ENCODE measurements at regions not wholly inside any gene's neighbourhood (a gene's known extent, or its start where the extent isn't known, plus 50 kb on each side); places are given as distances from the start of the nearest gene placed in this dataset.

GRCh38 chr5:88967633-88968585 is 84.9 kb upstream of the MEF2C start:
- H3K4me3 ChIP-seq (ENCODE audit: low read length) = no peak overlapping the region; the same call in 1 of the 2 replicates
- no peak for TF ChIP-seq ZNF274 (IDR thresholded peaks at IDR 0.05; ENCODE audit: low read depth, low read length)

DNA sequence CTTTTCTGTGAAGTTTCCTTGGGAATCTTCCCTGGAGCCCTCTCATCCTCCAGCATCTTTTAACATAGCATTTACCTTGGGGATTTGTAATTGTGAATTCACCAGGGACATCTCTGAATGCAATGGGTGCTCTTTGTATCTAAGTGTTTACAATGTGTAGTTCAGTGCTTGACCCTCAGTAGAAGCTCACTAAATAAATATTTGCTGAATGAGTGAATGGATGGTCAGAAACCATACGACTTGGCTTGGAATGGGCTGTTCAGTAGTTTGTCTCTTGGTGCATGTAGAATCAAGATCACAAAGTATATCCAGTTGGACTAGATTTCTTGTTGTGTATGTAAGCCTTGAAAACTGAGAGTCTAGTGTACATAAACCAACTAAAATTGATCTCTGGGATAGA is 81.8 kb upstream of the MEF2C start:
- TF ChIP-seq ZNF274 (IDR thresholded peaks at IDR 0.05; ENCODE audit: low read depth, low read length) = no peak

DNA sequence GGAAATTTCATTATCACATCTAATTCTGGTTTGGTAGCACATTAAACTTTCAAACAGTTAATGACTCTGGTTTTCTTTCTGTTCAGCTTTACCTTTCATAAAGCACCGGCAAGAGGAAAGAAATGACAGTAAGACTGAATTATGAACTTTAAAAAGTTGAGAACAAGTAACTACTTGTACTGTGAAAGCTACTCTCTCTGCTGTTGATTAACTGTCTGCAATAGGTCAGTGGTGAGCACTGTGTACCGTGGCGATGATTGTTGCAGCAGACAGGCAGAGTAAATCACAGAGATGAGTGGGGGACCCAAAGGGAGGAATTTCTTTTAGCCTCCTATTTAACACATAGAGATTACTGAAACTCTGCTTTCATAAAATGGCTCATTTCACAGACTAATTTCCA is 74.0 kb upstream of the MEF2C start:
- H3K4me3 ChIP-seq (ENCODE audit: low read length) = no peak overlapping the region
- TF ChIP-seq ZNF274 (IDR thresholded peaks at IDR 0.05; ENCODE audit: low read depth, low read length) = no peak

More for the DNA sequence above, 81.8 kb upstream of the MEF2C start:
- H3K4me3 ChIP-seq (ENCODE audit: low read length) = no peak overlapping the region

GRCh38 chr5:88956416-88956815 is 73.4 kb upstream of the MEF2C start:
- no peak overlapping the region for H3K4me3 ChIP-seq (ENCODE audit: low read length)
- no peak for TF ChIP-seq ZNF274 (IDR thresholded peaks at IDR 0.05; ENCODE audit: low read depth, low read length)

DNA sequence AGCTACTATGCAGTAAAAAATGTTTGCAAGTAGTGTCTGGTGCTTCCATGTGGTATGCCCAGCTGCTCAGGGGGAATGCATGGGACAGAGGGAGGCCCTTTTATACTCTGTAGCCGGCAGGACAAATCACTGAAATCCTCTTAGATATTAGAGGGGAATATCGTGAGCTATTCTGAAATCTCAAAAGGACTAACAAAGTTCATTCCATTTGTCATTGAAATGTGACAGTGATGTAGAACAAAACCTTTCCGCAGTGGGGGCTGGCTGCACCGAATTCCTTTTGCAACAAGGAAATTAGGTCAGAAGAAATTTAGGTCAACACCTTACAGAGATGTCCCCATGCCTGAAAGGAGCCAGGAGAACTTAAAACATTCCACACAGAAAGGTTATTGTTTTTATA is 72.4 kb upstream of the MEF2C start:
- H3K4me3 ChIP-seq (ENCODE audit: low read length) = no peak overlapping the region
- no peak for TF ChIP-seq ZNF274 (IDR thresholded peaks at IDR 0.05; ENCODE audit: low read depth, low read length)

DNA sequence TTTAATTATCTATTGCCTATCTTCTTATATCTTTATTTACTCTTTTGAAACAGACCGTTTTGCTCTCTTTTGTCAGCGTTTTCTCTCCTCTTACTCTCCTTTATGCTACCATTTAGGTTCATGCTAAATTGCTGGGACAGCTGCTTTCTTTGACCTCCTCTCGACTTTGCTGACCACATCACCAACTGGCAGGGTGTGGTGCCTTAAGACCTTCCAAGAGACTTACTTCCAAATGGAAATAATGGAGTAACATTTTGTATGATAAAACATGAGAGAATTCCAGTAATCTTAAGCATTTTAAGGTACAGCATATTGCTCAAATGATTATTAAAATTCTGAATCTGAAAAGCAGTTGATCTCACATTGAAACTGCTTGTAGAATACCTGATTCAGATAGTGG is 71.5 kb upstream of the MEF2C start:
- no peak for TF ChIP-seq ZNF274 (IDR thresholded peaks at IDR 0.05; ENCODE audit: low read depth, low read length)

DNA sequence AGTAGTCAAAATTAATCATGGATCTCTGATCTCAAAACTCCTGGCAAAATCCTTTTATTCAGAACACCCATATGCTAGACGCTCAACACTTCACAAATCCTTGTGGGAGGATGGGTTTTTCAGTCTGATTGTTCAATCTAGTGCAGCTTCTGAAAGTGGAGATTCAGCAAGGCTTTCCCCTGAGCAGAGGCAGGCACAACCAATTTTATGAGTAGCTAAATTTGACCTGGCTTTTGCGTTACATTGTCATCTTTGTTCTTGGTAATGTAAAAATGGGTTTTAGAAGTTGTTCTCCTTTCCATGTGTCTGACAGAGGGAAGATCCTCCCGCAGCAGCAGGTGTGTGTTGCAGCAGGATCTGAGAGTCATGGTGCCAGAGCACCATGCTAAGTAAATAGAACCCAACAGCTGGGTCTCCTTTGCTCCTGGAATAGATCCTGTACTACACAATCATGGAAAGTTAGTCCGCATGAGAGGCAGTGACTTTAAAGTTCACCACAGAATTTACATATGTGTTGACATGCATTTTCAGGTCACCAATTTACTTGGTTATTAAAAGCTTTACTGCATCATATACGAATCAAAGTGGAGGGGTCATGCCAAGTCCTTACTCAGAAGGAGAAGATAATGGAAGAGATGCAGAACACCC is 70.1 kb upstream of the MEF2C start:
- no peak overlapping the region for H3K4me3 ChIP-seq (ENCODE audit: low read length)

More for the DNA sequence above, 71.5 kb upstream of the MEF2C start:
- H3K4me3 ChIP-seq (ENCODE audit: low read length) = no peak overlapping the region

DNA sequence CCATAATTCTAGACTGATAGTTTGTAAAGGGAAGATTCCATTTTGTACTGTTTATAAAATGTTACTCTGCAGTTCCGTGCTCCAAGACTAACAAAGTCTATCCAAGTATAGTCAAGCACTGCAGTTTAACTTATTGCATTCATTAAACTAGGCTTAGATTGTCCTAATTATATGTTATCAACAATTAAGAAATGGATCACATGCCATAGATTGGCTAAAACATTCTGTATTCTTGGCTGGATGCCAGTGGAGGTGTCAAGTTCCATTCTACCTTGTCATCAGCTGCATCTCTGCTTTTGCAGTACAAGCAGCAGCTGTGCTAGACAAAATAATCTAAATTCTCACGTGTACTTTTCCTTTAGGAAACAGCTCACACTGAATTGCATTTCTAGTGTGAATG is 69.4 kb upstream of the MEF2C start:
- TF ChIP-seq ZNF274 (IDR thresholded peaks at IDR 0.05; ENCODE audit: low read depth, low read length) = no peak
- no peak overlapping the region for H3K4me3 ChIP-seq (ENCODE audit: low read length)

More for the DNA sequence above, 70.1 kb upstream of the MEF2C start:
- TF ChIP-seq ZNF274 (IDR thresholded peaks at IDR 0.05; ENCODE audit: low read depth, low read length) = no peak

- no peak for TF ChIP-seq ZNF274 (IDR thresholded peaks at IDR 0.05; ENCODE audit: low read depth, low read length)
- no peak overlapping the region for H3K4me3 ChIP-seq (ENCODE audit: low read length)
These were observed 68.5 kb upstream of the MEF2C start for GRCh38 chr5:88951457-88951856.

DNA sequence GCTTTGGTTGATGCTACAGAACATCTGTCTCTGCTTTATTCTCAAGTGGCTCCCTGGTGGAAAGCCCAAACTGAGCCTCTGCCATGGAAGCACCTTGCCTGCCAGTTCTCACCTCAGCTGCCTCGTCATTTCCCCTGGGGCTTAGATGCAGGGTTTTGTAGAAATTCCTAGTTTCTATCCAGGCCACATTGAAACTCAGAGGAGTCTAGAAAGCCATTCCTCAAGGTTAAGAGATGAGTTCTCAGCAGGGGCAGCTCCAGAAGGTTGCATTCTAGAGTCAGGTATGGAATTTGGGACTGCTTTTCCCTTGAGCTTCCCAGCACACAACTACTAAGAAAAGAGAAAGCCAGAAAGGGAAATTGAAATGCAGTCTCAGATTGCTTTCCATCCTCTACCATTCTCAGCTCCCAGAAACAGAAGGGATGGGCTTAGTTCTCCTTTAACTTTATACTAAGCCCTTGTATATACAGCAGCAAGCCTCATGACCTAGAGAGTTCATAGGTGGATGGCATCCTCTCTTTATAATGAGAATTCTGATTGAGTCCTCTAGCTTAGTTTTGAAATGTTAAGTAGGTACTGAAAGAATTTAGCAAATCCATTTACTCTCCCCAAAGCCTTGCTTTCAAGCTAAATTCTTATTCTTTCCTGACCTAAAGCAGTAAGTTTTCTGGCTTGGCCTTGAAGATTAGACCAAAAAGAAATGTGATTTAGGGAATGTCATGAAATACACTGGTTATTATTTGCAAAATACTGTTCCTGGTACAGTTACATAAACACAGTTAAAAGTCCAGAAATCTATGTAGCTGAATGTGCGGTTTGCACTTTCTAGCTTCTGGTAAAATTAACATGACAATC is 66.0 kb upstream of the MEF2C start:
- TF ChIP-seq ZNF274 (IDR thresholded peaks at IDR 0.05; ENCODE audit: low read depth, low read length) = no peak
- H3K4me3 ChIP-seq (ENCODE audit: low read length) = no peak overlapping the region

DNA sequence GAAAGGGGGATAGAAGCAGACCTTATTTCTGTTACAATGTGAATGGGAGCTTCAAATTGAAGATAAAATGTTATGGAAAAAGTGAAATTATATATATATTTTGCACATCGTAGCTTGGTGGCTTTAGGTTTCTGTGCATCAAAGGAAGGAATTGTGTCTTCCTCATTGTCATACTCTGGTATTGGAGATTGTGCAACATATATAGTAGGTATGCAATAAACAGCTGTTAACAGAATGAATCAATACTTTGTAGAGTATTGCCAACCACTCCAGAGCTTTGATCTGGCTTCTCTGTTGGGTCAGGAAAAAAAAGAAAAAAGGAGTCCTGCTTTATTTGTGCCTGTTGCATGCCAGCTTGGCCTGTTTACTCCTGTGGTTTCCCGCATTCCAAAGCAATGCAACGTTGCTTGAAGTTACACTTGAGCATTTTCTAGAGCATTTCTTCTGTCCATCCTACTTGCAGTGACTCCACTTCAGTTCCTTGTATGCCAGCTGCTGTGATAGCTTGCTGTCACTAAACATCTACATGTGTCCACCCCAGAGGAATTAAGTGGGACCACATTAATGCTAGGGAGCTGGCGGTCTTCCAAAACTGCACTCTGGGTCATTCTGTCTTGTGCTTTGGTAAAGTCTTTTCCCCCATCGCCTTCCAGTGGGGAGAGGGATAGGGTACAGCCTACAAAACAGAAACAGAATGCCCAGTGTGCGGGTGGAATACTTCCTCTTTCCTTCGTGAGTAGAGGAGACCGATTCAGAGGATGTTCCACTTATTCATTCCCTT is 62.0 kb upstream of the MEF2C start:
- TF ChIP-seq ZNF274 (IDR thresholded peaks at IDR 0.05; ENCODE audit: low read depth, low read length) = no peak
- no peak overlapping the region for H3K4me3 ChIP-seq (ENCODE audit: low read length)

DNA sequence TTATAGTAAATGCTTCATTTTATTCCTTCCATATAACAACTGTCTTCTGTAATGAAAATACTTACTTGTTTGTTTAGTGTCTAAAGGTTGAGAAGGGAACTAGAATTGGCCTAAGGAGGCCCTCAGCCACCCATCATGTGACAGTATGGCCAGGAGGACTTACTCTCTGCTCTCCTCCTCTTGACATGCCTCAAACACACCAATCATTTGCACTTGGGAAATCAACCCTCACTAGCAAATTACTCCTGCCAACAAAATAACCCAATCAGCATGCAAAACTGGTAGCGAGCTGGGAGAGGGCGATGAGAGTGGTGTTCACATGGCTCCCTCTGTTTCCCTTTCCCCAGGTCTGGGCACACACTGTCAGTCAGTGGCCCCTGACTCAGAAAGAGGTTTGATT is 58.6 kb upstream of the MEF2C start:
- no peak overlapping the region for H3K4me3 ChIP-seq (ENCODE audit: low read length)
- TF ChIP-seq ZNF274 (IDR thresholded peaks at IDR 0.05; ENCODE audit: low read depth, low read length) = no peak

DNA sequence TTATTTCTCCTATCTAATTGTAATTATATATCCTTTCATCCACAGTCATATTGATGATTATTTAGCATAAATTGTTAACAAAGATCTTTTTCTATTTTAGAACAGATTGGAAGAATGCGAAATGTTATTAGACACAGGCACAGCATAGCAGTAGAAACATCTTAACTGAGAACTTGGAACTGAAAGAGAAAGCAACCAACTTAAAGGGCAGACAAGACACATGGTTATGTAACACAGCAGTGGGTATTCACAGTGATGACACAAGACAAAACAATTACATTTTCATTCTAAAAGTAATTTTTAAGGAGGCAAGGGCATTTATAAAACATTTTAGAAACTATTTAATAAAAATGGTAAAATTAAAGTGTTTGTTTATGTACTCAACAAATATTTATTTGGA is 57.7 kb upstream of the MEF2C start:
- TF ChIP-seq ZNF274 (IDR thresholded peaks at IDR 0.05; ENCODE audit: low read depth, low read length) = no peak
- no peak overlapping the region for H3K4me3 ChIP-seq (ENCODE audit: low read length)

Measured in GM08714 (cell line).